ENCODE measurements at regions not wholly inside any gene's neighbourhood (a gene's known extent, or its start where the extent isn't known, plus 50 kb on each side); places are given as distances from the start of the nearest gene placed in this dataset.
"Not testable (repeated sequence)": the region's sequence is repeated elsewhere in the genome, so short reads cannot be mapped to it uniquely, and the experiment has no call there.

DNA sequence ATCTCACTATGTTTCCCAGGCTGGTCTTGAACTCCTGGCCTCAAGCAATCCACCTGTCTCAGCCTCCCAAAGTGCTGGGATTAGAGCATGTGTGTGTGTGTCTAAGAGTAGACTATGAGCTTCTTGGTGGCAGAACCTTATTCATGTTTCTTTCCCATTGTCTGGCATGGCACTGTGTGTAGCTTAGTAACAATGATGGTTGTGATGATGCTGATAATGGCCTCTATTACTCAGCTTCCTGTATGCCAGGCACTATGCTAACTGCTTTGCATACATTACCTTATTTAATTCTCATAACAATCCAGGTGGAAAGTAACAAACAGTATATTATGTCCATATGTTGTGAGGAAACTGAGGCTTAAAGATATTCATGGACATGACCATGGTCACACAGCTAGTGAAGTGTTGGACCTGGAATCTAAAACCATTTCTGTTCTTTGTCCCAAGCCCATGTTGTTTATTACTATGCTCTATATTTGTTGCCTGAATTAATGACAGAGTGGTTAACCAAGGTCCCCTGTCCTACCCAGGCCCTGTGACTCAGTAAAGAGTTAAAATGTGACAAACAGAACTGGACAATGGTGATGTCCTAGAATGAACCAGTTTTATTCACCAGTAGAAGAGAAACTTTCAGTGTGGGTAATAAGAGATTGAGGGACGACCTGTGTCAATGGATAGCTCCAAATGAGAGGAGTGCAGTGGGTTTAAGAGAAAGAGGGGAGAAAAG, 109.6 kb downstream of the KLF5 start:
- Histone ChIP-seq H3K27ac (peak overlapping the region in 20 of 21 experiments; percentile 9 to 83 (median 76)), H3K4me3 (no peak overlapping the region)

DNA sequence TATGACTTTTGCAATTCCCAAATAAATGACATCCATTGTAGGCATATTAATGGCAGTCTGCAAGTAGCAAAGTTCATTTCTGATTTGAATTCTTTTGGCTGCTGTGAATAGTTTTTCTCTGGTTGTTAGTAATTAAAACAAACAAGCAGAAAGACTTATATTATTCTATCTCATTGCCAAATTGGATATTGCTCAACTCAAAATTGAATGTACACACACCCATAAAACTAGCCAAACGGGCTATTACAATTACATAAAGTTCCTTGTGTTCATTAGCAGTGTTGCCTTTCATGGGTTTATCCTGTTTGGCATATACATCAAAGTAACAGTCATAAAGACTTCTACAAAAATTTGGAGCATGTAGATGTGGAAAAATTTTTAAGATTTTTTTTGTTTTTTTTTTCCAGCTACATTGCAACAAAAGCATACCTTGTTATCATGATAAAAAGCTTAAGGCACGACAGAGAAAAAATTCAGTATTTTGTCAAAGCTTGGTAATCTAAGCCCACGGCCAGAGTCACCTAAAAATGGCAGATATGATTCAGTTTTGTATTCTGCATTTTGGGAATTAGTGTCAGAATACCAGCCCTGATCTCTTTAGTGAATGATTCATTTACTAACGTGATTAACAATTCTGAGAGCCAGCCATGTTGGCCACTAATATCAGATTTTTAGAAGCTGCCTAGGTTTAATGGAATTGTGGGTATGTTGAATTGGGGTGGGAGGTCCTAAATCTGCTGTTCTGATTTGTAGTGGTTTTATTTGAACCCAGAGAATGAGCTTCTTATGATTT, 108.4 kb downstream of the KLF5 start:
- Histone ChIP-seq H3K27ac (peak overlapping the region in 18 of 21 experiments; percentile 1 to 83 (median 69)), H3K4me3 (no peak overlapping the region)

DNA sequence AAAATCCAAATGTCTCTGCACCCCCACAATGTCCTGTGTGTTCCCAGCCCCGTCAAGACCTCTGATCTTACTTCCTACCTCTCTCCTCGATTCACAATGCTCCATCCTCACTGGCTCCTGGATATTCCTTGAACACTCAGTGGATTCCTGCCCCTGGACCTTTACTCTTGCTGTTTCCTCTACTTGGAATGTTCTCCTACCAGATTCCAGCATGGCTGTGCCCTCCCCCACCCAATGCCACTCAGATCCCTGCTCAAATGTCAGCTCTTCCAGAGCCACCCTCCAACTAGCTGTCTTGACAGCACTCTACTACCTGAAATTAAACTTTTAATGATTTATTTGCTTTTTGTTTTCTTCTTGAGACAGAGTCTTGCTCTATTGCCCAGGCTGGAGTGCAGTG, 107.4 kb downstream of the KLF5 start:
- Histone ChIP-seq H3K4me3 (no peak overlapping the region), H3K27ac (peak overlapping the region in 10 of 21 experiments; percentile 35 to 69 (median 48))

DNA sequence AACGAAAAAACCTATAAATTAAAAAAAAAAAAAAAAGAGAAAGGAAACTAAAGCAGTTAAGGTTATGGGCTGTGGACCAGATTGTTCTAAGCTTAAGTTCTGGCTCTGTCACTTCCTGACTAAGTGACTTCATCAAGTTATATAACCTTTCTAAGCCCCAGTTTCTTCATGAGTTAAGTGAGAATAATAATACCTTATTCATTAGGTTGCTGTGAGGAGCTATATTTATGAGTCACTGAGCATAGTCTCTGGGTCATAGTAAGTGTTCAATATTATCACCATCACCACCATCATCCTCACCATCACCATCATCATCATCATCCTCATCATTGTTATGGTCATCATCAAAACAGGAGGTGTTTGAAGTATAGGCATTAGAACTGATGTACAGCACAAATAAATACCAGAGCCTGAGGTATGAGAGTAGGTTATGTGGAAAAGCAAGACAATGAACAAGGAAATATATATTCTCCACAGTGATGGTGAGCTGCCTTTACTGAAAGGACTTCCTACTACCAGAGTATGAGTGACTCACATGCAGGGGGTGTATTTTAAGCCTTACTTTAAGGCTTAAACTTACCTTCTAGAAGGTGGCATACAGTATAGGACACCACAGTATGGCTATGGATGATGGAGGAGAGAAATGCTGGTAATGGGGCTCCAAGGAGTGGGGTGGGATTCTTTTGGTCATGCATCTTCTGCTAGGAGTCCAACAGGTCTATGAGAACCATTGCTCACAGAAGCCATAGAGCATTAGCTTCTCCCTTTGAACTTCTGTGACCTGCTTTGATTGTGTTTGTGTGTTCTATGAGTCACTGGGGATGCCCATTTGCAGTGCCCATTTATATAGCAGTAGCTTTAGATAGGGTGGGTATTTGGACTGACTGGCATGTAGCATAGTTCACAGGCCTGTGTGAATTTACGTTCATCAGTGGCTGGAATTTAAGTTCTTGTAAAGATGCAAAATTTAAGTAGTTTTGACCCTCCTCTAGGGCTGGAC, 104.4 kb downstream of the KLF5 start:
- Histone ChIP-seq H3K27ac (no peak overlapping the region), H3K4me3 (no peak overlapping the region)

DNA sequence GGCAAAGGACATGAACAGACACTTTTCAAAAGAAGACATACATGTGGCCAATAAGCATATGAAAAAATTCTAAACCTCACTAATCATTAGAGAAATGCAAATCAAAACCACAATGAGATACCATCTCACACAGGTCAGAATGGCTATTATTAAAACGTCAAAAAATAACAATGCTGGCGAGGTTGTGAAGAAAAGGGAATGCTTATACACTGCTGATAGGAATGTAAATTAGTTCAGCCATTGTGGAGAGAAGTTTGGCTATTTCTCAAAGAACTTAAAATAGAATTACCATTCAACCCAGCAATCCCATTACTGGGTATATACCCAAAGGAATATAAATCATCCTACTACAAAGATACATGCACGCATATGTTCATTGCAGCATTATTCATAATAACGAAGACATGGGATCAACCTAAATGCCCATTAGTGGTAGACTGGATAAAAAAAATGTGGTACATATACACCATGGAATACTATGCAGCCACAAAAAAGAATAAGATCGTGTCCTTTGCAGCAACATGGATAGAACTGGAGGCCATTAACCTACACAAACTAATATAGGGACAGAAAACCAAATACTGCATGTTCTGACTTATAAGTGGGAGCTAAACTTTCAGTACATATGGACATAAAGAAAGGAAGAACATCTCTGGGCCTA, 101.7 kb downstream of the KLF5 start:
- not testable (repeated sequence) for H3K27ac ChIP-seq, H3K4me3 ChIP-seq

DNA sequence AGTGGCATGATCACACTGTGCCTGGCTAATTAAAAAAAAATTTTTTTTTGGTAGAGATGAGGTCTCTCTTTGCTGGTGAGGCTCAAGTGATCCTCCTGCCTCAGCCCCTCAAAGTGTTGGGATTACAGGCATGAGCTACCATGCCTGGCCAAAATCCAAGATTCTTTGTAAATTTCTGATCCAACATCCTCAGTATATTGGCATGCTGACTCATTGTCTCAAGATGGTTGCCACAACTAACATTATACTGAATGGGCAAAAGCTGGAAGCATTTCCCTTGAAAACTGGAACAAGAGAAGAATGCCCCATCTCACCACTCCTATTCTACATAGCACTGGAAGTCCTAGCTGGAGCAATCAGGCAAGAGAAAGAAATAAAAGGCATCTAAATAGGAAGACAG, 100.0 kb downstream of the KLF5 start:
- Histone ChIP-seq H3K4me3 (no peak overlapping the region), H3K27ac (no peak overlapping the region)

DNA sequence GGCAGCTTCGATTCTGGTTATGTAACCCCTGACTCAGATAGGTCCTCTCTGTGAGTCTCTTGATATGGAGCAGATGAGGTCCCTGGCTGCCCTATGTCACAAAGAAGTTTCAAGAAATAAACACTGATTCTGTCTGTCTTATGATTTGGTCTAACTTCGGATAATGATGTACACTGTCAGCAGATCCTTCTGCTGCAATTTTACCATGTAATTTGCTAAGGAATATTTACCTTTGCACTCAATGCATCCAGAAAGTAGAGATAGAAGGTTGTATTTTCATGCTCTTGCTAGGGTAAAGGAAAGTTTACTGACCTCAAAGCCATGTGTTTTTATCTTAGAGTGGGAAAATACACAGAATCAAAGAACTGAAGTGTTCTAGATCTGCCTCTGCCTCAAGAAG, 98.2 kb downstream of the KLF5 start:
- H3K4me3 ChIP-seq, result no peak overlapping the region
- H3K27ac ChIP-seq, result no peak overlapping the region

DNA sequence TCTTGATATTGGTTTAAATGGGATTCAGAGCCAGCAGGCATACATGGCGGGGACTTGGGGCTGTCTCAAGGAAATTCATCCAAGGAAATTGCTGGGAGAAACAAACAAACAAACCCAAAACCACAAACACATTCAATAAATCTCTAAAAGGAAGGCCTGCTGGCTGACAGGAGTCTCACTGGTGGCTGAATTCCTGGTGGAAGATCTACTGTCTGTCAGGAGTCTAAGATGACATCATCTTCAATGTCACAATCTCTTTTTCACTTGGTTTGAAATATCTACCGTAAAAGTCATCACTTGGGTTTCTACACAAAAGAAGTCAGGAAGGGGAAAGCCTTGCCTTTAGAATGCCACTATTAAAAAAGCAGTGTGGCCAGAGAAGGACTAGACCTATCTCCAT, 87.9 kb downstream of the KLF5 start:
- H3K27ac ChIP-seq, result no peak overlapping the region

DNA sequence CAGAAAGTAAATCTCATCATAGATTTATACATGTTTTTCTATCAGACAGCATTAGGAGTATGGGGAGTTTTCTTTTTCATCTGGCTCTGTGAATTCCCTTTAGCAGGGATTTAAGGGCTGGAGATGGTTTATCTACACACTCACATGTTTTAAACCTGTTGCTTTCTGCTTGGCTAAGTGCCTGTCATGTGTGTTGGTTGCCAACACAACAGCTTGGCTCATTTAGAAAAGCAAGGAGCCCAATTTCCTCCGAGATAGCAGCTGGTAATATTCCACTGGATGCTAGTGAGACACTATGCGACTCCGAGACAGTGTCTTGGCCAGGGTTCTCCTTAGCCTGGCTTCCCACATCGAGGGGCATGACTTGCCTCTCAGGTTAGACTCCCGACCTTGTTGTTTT, 83.3 kb downstream of the KLF5 start:
- Histone ChIP-seq H3K4me3 (no peak overlapping the region), H3K27ac (no peak overlapping the region)

More for the DNA sequence above, 87.9 kb downstream of the KLF5 start:
- H3K4me3 ChIP-seq, result no peak overlapping the region

DNA sequence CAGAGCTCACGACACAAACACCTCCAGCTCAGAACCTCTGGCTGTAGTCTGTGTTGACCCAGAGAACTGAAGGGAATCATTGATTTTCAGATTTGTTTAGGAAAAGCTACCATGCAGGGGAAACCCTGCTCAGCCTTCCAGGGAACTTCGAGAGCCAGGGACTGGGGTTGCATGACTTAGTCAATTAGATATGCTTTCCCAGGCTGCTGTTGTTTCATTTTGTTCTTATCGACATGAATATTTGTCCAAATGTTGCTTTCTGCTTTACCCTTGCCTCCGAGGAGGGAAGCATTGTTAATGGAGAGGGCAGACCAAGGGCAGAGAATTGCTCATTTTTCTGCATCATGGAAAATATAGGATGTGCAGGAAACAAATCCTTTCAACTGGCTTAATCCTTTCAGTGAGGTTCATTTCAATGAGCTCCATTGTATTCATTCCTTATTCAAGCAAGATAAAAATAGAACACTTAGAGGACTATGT, 82.5 kb downstream of the KLF5 start:
- Histone ChIP-seq H3K27ac (peak overlapping the region in 1 of 21 experiments; percentile 24), H3K4me3 (no peak overlapping the region)

DNA sequence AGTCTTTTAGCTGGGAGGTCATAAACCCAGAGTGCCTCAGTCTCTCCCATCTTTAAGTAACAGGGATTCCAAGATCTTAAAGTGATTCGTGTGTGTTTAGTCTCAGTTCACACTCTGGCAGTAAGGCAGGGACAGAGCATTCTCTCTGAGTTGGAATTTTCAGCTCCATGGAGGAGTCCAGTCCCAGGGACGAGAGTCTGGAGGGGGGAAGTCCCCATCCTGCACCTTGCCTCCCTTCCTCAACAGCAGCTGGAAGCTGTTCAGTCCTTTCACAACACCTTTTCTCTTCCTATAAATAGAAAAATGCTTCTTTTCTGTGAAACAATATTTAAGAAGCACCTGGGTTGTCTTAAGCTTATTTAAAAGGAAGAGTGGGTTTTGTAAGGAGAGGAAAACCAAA, 82.0 kb downstream of the KLF5 start:
- H3K27ac ChIP-seq, result peak overlapping the region in 1 of 21 experiments; percentile 24
- no peak overlapping the region for H3K4me3 ChIP-seq

DNA sequence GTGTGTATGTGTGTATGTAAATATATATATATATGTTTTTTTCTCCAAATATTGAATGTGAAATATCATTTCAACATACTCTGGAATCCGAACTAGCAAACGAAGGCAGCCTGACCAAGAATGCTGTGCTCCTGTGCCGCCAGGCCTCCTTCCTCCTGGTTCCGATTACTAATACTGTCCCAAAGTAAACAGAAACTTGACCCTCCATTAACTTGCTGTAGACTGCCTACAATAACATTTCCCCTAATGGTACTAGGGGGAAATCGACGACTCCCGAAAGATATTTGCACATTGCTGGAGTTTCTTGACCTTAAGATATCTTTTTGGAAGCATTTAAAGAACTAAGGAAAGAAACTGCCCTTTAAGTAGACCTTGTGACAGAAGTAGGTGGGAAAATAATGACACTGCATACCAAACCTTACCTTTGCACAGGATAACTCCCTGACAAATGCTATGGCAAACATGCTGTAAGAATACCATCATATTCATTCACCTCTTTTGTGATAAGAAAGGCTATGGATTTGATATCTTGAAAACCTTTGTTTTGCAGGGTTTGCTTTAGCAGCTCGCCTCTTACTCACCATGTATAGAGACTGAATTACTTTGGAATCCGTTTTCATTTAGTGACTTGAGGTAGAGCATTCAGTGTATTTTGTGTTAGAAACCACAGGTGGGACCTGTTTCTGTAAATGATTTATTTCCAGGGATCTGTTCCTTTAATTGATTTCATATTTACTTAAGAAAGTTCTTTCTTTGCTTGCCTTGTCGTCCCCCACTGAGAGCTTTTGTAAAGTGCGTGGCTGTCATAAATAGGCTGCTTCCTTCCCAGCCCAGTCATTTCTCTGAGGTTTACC, 80.1 kb downstream of the KLF5 start:
- H3K27ac ChIP-seq, result no peak overlapping the region

DNA sequence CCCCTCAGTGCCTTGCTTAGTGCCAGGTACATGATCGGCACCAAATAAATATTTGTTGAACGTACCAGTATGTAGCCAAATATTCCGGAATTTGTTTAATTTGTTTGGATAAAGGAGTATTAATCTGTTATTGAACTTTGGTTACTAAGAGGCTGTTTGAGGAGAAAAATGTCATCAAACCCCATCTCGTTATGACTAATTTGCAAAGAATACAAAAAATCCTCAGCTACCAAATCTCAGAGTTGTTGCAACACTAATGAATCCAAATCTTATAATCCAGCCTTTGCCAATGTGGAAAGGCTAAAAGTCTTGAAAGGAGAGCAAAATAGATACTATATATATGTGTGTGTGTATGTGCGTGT, 79.5 kb downstream of the KLF5 start:
- Histone ChIP-seq H3K27ac (no peak overlapping the region), H3K4me3 (no peak overlapping the region)

More for the DNA sequence above, 80.1 kb downstream of the KLF5 start:
- H3K4me3 ChIP-seq, result no peak overlapping the region

DNA sequence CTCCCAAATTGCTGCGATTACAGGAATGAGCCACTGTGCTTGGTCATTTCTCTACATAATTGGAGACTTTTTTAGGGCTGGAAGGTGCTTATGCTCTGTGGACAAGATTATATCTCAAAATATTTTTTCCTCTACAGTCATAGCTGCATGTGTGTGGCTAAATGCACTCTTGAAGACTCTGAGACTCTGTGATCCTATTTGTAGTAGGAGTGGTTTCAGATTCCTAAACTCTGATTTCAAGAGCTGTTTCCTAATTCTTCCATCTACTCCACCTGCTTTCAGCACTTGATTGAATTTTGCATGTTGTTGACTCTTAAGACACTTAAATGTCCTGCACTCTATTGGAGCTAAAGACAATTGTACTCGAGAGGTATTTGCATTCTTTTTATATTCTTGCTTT, 78.0 kb downstream of the KLF5 start:
- Histone ChIP-seq H3K4me3 (no peak overlapping the region), H3K27ac (no peak overlapping the region)

DNA sequence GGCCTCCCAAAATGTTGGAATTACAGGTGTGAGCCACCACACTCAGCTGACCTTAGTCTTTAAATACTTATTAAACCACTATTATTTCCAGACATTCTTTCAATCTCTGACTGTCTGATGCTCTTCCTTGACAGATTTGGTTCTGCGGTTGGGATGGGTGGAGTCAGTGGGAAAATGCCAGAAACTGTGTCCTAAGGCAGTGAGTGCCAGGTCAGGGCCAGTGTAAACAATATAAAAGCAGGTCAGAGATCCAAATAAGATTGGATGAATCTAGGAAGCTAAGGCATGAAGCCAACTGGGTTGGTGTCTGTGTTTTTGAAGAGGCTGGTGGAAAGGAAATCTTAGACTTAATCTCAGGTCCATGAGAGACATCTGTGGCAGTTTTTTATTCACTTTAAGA, 74.7 kb downstream of the KLF5 start:
- no peak overlapping the region for H3K4me3 ChIP-seq
- H3K27ac ChIP-seq, result no peak overlapping the region

DNA sequence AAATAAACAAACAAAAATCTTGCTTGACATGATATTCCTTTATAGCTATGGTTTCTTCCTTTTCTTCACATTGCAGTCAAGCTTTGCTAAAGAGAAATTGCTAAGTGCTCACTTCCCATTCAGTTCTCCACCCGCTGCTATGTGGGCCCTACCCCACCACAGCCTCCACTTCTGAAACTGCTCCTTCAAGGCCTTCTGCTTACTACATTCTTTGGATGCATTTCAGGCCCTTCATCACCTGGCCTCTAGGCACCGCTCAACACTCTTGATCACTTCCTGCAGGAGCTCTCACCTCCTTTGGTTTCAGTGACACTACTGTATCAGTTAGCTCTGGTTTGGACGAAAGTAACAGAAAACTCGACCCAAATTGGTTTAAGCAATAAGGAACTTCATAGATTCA, 72.4 kb downstream of the KLF5 start:
- Histone ChIP-seq H3K27ac (no peak overlapping the region), H3K4me3 (no peak overlapping the region)

DNA sequence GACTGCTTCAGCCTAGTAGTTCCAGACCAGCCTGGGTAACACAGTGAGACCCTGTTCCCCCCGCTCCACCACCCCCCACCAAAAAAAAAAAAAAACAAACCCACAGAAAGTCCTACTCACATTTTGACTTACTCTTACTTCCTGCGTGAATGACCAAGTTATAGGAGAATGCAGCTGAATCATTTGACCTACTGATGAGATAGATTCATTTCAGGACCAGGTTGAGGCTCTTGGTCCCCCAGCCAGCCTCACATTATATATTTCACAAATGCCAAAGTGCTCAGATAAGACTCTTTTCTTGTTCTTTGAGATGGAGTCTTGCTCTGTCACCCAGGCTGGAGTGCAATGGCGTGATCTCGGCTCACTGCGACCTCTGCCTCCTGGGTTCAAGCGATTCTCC, 70.2 kb downstream of the KLF5 start:
- Histone ChIP-seq H3K4me3 (no peak overlapping the region), H3K27ac (no peak overlapping the region)
